ENCODE measurements at regions not wholly inside any gene's neighbourhood (a gene's known extent, or its start where the extent isn't known, plus 50 kb on each side); places are given as distances from the start of the nearest gene placed in this dataset.

- no peaks in the 10 kb centered on the region for H3K27me3 Mint-ChIP-seq (ENCODE audit: insufficient read depth)
- H3K4me1 Mint-ChIP-seq (ENCODE audit: low read depth): no peaks in the 10 kb centered on the region
- no peak for DNase-seq
- TF ChIP-seq CTCF (IDR thresholded peaks at IDR 0.05): no peak
- no peak overlapping the region for H3K4me3 Mint-ChIP-seq
- H3K36me3 Mint-ChIP-seq (ENCODE audit: low read depth): no peaks in the 10 kb centered on the region; the same call in 1 of the 2 replicates
- H3K27ac Mint-ChIP-seq: no peak overlapping the region
- H3K9me3 Mint-ChIP-seq: peaks cover 56% of the 10 kb centered on the region
Measured at GRCh38 chr2:156079845-156080244, 252.7 kb downstream of the NR4A2 start.

- H3K4me1 Mint-ChIP-seq (ENCODE audit: low read depth): no peaks in the 10 kb centered on the region
- DNase-seq: no peak
- peaks cover 44% of the 10 kb centered on the region for H3K9me3 Mint-ChIP-seq
- H3K27ac Mint-ChIP-seq: no peak overlapping the region
- no peaks in the 10 kb centered on the region for H3K27me3 Mint-ChIP-seq (ENCODE audit: insufficient read depth)
- no peak overlapping the region for H3K4me3 Mint-ChIP-seq
- H3K36me3 Mint-ChIP-seq (ENCODE audit: low read depth): no peaks in the 10 kb centered on the region
- TF ChIP-seq CTCF (IDR thresholded peaks at IDR 0.05): no peak
Measured at GRCh38 chr2:156077041-156077742, 255.3 kb downstream of the NR4A2 start.

- DNase-seq: no peak
- no peak; the same call in 1 of the 2 replicates for TF ChIP-seq CTCF (IDR thresholded peaks at IDR 0.05)
- Mint-ChIP-seq H3K4me3 (no peak overlapping the region), H3K4me1 (ENCODE audit: low read depth) (no peaks in the 10 kb centered on the region), H3K36me3 (ENCODE audit: low read depth) (no peaks in the 10 kb centered on the region), H3K9me3 (peaks cover 12% of the 10 kb centered on the region), H3K27me3 (ENCODE audit: insufficient read depth) (no peaks in the 10 kb centered on the region), H3K27ac (no peak overlapping the region)
Measured at GRCh38 chr2:156065912-156066311, 266.6 kb downstream of the NR4A2 start.

- Mint-ChIP-seq H3K27ac (no peak overlapping the region), H3K4me1 (ENCODE audit: low read depth) (no peaks in the 10 kb centered on the region), H3K9me3 (peaks cover 17% of the 10 kb centered on the region), H3K36me3 (ENCODE audit: low read depth) (no peaks in the 10 kb centered on the region), H3K4me3 (no peak overlapping the region), H3K27me3 (ENCODE audit: insufficient read depth) (no peaks in the 10 kb centered on the region)
- TF ChIP-seq CTCF (IDR thresholded peaks at IDR 0.05): no peak
- DNase-seq: no peak
Measured at GRCh38 chr2:156064540-156064939, 268.0 kb downstream of the NR4A2 start.

GRCh38 chr2:156057647-156058046 is 274.9 kb downstream of the NR4A2 start:
- no peak for DNase-seq
- H3K27ac Mint-ChIP-seq: no peak overlapping the region
- no peak overlapping the region for H3K4me3 Mint-ChIP-seq
- TF ChIP-seq CTCF (IDR thresholded peaks at IDR 0.05): no peak
- H3K27me3 Mint-ChIP-seq (ENCODE audit: insufficient read depth): no peaks in the 10 kb centered on the region
- no peaks in the 10 kb centered on the region for H3K4me1 Mint-ChIP-seq (ENCODE audit: low read depth)
- H3K36me3 Mint-ChIP-seq (ENCODE audit: low read depth): no peaks in the 10 kb centered on the region
- peaks cover 42% of the 10 kb centered on the region for H3K9me3 Mint-ChIP-seq
